ENCODE measurements at regions not wholly inside any gene's neighbourhood (a gene's known extent, or its start where the extent isn't known, plus 50 kb on each side); places are given as distances from the start of the nearest gene placed in this dataset.
A peak's percentile ranks its signal among the peaks of the same experiment; 100 is the strongest.
"Not testable (repeated sequence)": the region's sequence is repeated elsewhere in the genome, so short reads cannot be mapped to it uniquely, and the experiment has no call there.

DNA sequence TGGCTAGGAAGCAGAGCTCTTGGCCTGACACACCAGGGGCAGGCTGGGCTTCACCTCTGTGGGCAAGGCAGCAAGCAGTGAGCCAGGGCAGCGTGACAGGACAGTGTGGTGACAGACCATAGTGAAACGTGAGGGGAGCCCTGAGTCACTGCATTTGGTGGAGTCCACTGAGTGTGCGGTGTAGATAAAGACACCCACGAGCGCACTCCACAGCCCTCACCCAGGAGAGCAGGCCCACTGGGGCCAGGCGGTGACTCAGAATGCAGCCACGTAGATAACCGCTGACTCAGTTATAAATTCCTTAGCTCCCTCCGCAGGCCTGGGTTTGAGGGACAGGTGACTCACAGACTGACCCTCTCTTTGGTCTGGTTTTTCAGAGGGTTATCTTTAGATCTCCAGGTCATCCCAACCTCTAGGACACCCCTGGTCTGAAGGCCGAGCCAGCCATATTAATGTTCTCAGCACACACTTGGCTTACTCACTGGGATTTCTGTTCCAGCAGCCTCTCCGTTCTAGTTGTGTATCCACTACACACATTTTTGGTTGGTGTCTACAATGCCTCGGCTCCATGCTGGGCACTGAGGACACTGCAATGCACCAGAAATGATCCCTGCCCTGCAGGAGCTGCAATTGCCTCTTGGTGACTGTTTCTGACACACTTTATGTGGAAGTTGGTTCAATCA is 90.2 kb upstream of the TSPAN2 start:
- DNase-seq, result no peak

- no peak for DNase-seq
Measured at GRCh38 chr1:115176189-115176588, 86.9 kb upstream of the TSPAN2 start.

DNA sequence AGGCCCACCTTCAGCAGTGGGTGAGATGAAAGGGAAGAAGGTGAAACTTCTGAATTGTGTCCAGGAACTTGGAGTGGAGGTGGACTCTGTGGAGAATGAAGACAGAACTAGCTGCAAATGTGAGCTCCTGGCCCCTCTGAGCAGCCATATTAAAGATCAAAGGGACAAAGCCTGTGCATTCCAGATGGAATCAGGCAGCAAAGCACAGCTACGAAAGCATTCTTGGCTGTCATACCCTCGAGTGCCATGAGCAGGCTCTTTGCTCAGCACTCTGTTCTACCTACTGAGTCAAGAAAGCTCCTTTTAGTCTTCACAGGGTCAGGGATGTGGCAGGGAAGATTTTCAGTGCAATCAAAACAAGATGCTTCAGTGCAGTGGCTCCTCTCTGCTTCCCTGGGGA is 86.3 kb upstream of the TSPAN2 start:
- DNase-seq, result no peak

DNA sequence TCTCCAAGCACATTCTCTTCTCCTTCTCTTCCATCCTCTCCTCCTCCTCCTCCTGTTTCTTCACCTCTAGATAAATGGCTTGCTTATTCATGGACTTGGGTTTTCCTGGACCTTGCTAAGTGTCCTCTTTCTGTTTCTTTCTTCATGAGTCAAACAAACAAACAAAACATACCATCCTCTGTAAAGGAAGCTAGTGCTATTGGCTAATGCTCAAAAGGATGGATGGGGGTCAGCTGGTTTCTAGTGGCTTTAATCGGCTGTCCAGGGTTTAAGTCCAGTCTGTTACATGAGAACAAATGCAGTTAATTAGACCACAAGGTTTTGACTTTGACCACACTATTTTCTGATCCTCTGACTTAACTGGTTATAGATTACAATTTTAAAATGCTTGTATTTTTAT is 83.8 kb upstream of the TSPAN2 start:
- DNase-seq, result no peak

- no peak for DNase-seq
Measured at GRCh38 chr1:115172270-115172669, 83.0 kb upstream of the TSPAN2 start.

- peak in 1 of 3 experiments; percentile 19 for DNase-seq
Measured at GRCh38 chr1:115170961-115171392, 81.7 kb upstream of the TSPAN2 start.

DNA sequence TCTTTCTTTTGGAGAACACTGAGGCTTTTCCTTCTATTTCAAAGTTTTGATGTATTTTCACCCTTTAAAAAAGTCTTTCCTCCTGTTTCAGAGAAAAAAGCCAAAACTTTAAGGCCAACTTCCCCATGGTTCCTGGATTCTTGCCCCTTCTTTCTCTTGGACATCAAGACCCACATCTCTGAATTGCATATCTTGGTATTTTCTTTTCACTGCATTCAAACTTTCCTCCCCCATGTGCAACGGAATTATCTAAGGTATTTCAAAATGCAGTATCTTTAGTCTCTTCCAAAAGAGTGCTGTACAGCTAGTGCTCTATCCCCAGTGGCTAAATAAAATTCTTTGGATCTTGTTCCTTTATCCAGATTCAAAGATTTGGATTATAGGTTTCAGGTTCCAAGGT is 81.1 kb upstream of the TSPAN2 start:
- no peak for DNase-seq

DNA sequence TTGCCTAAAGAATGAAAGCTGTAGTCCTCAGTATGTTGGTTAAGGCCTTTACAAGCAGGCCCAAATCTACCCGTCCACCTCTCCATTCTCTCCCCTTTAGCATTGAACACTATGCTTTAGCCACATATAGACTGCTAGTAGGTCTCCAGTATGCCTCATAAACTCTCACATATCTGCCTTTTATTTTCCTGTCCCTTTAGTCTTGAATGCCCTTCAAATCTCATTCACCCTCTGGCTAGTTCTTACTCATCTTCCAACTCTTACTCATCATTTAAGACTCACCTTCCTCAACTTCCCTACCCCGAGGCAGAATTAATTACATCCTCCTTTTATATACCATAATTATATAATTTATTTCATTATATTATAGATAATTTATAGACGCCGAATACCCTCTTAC is 78.7 kb upstream of the TSPAN2 start:
- no peak for DNase-seq

- no peak for DNase-seq
Measured at GRCh38 chr1:115166531-115167091, 77.3 kb upstream of the TSPAN2 start.

DNA sequence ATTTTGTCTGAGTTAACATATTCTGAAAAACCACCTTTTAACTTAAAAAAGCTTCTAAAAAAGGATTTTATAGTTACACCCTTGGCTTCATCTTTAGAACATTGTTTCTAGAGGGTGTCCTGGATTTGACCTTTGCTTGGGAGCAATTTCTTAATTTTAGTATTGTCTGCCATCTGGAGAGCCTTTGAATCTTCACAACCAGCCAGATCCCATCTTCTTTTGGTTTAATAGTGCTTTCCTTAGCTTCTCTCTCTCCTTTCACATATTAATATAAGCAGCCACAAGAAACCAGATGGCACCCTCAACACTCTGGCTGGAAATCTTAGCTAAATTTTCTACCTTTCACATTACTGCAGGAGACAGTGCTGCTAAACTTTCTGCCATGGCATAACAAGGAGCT is 76.5 kb upstream of the TSPAN2 start:
- DNase-seq, result no peak

DNA sequence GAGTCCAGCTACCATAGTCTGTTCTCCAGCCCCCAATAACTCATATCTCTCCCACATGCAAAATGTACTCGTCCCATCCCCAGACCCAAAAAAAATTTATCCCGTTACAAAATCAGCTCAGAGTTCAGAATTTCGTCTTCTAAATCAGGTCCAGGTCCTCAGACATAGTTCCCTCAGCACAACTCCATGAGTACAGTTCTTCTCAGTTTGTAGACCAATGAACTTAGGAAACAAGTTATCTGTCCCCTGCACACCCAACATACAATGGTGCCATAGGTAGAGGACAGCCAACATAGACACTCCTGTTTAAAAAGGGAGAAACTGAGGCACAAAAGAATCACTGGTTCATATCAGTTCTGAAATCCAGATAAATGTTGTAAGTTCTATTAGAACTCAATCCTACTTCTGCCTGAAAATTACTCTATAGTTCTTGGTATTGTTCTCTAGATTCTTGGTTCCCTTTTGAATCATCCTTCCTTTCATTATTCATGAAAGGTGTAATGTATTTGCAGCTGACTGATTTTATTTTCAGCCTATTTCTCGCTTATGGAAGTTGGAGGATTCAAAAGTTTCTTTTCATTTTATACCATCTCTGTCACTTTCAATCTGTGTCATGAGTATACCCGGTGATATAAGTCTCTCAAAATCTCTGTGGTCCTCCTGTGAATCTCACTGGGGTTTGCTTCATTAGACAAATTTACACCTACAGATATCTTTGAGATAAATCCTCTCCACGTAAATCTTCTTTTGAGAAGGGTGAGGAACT is 75.8 kb upstream of the TSPAN2 start:
- no peak for DNase-seq

DNA sequence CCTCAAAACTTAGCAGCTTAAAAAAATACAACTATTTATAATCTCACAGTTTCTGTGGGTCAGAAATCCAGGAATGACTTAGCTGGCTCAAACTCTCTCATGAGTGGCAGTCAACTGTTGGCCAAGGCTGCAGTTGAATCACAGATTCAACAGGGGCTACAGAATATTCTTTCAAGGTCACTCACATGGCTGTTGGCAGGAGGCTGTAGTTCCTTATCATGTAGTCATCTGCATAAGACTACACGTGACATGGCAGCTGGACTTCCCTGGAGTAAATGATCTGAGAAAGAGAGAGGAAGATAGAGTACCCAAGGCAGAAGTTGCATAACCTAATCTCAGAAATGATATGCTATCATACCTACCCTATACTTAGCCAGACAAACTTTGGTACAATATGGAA is 75.2 kb upstream of the TSPAN2 start:
- no peak for DNase-seq

DNA sequence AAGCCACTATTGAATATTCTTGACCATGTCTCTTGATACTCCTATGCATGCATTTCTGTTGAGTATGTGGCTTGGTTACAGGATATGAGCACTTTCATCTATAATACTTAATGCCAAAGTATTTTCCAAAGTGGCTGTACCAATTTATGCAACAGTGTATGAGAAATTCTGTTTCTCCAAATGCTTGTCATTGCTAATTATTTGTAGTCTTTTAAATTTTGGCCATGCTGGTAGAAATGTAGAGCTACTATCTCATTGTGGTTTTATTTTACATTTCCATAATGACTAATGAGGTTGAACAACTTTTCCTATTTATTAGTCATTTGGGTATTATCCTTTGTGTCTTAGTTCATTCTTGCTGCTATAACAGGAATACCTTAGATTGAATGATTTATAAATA is 71.4 kb upstream of the TSPAN2 start:
- DNase-seq, result no peak

GRCh38 chr1:115159958-115160357 is 70.7 kb upstream of the TSPAN2 start:
- no peak for DNase-seq

- peak in 1 of 3 experiments; percentile 34 for DNase-seq
Measured at GRCh38 chr1:115158181-115158580, 68.9 kb upstream of the TSPAN2 start.

DNA sequence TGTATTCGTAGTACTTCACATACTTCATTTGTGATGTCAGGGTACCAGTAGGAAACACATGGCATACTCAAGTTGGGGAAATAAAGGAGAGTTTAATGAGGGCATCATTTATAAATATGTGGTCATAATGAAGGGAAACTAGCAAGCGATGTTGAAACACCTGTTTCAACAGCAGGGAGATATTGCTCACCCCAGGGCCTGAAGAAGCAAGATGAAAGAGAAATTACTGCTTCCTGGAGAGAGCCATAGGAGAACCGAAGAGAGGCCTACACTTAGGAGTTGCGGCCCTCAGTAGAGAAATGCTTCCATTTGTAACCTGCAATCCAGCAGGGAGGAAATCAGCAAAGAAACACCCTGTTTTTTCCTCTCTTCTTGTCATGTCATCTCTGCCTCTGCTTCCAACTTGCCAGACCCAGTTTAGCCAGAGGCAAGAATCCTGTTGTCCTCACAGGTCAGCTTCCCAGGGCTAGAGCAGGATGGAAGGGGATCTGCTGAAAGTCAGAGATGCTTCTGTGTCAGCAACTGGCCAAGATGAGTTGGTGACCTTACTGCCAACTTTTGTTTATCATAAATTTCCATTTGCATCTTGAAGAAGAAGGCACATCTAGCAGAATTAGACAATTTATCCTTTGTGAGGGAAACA is 67.6 kb upstream of the TSPAN2 start:
- peak in 2 of 3 experiments; percentile 37 to 41 for DNase-seq

DNA sequence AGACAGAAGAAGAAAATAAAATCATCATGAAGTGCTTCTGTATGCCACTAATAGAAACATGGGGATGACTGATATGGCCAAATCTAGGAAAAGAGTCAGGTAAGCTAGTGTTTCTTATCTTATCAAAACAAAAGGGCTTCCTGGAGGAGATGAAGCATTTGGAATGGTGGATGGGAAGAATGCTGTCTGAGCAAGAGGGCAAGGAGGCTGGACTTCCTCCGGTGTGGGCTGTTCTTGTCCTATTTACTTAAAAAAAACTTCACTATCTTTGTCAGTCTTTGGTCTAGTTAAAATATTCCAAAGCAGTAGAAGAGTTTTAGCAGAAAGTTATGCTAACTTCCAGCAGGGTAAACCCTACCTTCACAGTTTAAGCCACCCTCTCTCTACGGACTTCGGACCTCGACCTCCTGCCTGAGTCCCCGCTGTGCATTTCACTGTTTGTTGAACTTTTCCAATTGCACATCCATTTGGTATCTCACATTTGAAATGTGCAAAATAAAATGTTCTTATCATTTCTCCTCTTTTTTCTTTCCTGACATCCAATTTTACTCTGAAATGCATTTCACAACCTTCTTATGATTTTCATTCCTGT is 64.8 kb upstream of the TSPAN2 start:
- DNase-seq, result no peak

DNA sequence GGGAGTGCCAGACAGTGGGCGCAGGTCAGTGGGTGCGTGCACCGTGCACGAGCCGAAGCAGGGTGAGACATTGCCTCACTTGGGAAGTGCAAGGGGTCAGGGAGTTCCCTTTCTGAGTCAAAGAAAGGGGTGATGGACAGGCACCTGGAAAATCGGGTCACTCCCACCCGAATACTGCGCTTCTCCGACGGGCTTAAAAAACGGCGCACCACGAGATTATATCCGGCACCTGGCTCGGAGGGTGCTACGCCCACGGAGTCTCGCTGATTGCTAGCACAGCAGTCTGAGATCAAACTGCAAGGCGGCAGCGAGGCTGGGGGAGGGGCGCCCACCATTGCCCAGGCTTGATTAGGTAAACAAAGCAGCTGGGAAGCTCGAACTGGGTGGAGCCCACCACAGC is 58.6 kb upstream of the TSPAN2 start:
- DNase-seq, result not testable (repeated sequence)

- no peak for DNase-seq
Measured at GRCh38 chr1:115145226-115145625, 55.9 kb upstream of the TSPAN2 start.

GRCh38 chr1:115144176-115144575 is 54.9 kb upstream of the TSPAN2 start:
- DNase-seq, result no peak

DNA sequence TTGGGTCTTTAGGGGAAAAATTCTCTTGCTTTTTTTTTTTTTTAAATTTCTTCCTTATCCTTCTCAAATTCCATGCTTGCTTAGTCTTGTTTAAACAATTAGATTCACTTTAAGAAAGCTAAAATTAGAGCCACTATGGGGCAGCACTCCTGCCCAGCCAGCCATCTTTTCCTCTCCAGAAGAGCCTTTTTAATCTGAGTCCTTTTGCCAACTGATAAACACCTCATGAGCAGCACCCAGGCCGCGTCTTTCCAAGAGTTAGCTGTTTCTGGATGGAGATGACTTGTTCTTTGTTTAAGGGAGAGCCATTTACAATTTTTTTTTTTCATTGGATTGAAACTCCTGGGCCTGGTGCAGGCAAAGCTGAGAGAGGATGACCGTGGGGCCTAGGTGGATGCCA is 53.3 kb upstream of the TSPAN2 start:
- peak in 1 of 3 experiments; percentile 52 for DNase-seq

DNA sequence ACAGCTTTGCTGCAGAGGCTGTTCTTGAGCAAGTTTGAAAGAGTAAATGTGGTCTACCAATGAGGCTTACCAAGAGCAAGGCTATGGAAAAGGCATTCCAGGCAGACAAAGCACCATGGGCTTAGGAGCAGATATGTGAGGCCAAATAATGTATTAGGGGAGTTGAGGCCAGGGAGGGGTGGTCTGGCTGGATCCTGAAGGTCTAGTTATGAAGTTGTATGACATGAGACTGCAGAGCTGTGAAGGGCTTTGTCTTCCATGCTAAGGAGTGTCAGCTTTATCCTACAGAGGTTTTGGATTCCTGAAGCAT is 51.8 kb upstream of the TSPAN2 start:
- DNase-seq, result no peak

- no peak for DNase-seq
Measured at GRCh38 chr1:115140442-115141144, 51.3 kb upstream of the TSPAN2 start.

All from NCI-H1417 (cell line).